GM12891 (cell line): ENCODE measurements at regions not wholly inside any gene's neighbourhood (a gene's known extent, or its start where the extent isn't known, plus 50 kb on each side); places are given as distances from the start of the nearest gene placed in this dataset.
"Not testable (repeated sequence)": the region's sequence is repeated elsewhere in the genome, so short reads cannot be mapped to it uniquely, and the experiment has no call there.

ENCODE experiments used
- DNase-seq: peaks from one replicate; pipeline ENCODE4 v3.0.0; 2011; ENCODE audit warnings: low spot score; ENCODE audit not compliant: insufficient read length
- FAIRE-seq: peaks from 2 replicates; lab custom pipeline; 2011; peaks lifted over from hg19 to GRCh38; lab: Jason Lieb, UNC
- PAX5 ChIP-seq: IDR thresholded peaks from 2 replicates; pipeline ENCODE4 v1.6.1; 2011; ENCODE audit warnings: low read length, moderate library complexity, mild to moderate bottlenecking; ENCODE audit not compliant: insufficient read depth, severe bottlenecking
- POLR2A ChIP-seq: IDR thresholded peaks from 2 replicates; pipeline ENCODE4 v1.6.1; 2011; ENCODE audit warnings: low read depth, low read length, control low read depth
- POLR2AphosphoS5 ChIP-seq: IDR thresholded peaks from 2 replicates; pipeline ENCODE4 v1.6.1; 2011; ENCODE audit warnings: low read depth, low read length, control low read depth
- POU2F2 ChIP-seq: IDR thresholded peaks from 2 replicates; pipeline ENCODE4 v1.6.1; 2011; ENCODE audit warnings: low read depth, mild to moderate bottlenecking, control low read depth, low read length, moderate library complexity
- SPI1 ChIP-seq: IDR thresholded peaks from 2 replicates; pipeline ENCODE4 v1.6.1; 2011; ENCODE audit warnings: low read depth, low read length, control low read depth
- TAF1 ChIP-seq: IDR thresholded peaks from 2 replicates; pipeline ENCODE4 v1.6.1; 2011; ENCODE audit warnings: low read depth, low read length, control low read depth

- TF ChIP-seq SPI1 (no peak), TAF1 (no peak)
- FAIRE-seq (no peak), DNase-seq (no peak)
These were observed 1253.5 kb downstream of the TYW1 start for GRCh38 chr7:68250143-68250542.

GRCh38 chr7:68254815-68255214 lies 1258.2 kb downstream of the TYW1 start:
- not testable (repeated sequence) for DNase-seq, FAIRE-seq

GRCh38 chr7:68256295-68256694 lies 1259.7 kb downstream of the TYW1 start:
- TF ChIP-seq POLR2AphosphoS5 (no peak), POU2F2 (no peak), PAX5 (no peak)
- FAIRE-seq (no peak), DNase-seq (no peak)

- no peak for FAIRE-seq
- TF ChIP-seq POLR2AphosphoS5: no peak
- no peak for TF ChIP-seq SPI1
- no peak for TF ChIP-seq TAF1
- no peak for TF ChIP-seq POU2F2
- TF ChIP-seq PAX5: no peak
- TF ChIP-seq POLR2A: no peak
- no peak for DNase-seq
These were observed 1262.0 kb downstream of the TYW1 start for GRCh38 chr7:68258609-68259008.

GRCh38 chr7:68265258-68265657 lies 1268.6 kb downstream of the TYW1 start:
- FAIRE-seq (no peak), DNase-seq (no peak)
- no peak for TF ChIP-seq SPI1
- TF ChIP-seq TAF1: no peak
- TF ChIP-seq POLR2AphosphoS5: no peak
- no peak for TF ChIP-seq POLR2A
- no peak for TF ChIP-seq POU2F2
- no peak for TF ChIP-seq PAX5

- TF ChIP-seq PAX5 (no peak), POU2F2 (no peak), TAF1 (no peak), POLR2A (no peak), POLR2AphosphoS5 (no peak), SPI1 (no peak)
- DNase-seq (no peak), FAIRE-seq (no peak)
These were observed 1269.5 kb downstream of the TYW1 start for GRCh38 chr7:68266004-68266579.

GRCh38 chr7:68267486-68267885 lies 1270.9 kb downstream of the TYW1 start:
- DNase-seq (no peak), FAIRE-seq (no peak)
- TF ChIP-seq TAF1 (no peak), POLR2AphosphoS5 (no peak), SPI1 (no peak), POU2F2 (no peak), POLR2A (no peak), PAX5 (no peak)

DNA sequence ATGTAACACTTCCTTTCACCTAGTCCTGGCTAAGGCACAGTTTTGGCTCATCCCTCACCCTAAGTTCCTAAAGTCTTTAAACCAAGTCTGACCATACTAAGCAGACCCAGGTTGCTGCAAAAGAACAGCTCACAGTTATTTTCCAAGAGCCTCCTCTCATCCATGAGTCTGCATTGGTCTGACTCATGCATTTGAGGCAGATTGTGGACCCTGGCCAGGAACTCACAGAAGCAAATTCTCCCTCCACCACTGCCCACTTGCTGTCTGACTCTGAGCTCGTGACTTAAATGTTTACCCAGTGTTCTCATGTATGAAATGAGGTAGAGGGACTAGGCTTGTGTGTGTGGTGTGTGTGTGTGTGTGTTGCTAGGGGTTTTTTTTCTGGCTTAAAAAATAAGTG lies 1272.8 kb downstream of the TYW1 start:
- TF ChIP-seq PAX5: no peak
- TF ChIP-seq POLR2A: no peak
- TF ChIP-seq POU2F2: no peak
- no peak for TF ChIP-seq TAF1
- TF ChIP-seq SPI1: no peak
- TF ChIP-seq POLR2AphosphoS5: no peak
- DNase-seq (no peak), FAIRE-seq (no peak)

DNA sequence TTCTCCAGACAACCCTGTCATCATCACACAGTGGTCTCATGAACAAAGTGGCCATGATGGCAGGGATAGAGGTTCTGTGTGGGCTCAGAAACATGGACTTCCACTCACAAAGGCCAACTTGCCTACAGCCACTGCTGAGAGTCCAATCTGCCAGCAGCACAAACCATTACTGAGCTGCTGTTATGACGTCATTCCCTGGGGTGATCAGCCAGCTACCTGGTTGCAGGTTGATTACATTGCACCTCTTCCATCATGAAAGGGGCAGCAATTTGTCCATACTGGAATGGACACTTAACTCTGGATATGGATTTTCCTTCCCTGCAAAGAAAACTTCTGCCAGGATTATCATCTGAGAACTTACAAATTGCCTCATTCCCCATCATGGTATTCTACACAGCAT lies 1275.9 kb downstream of the TYW1 start:
- no peak for FAIRE-seq
- no peak for DNase-seq
- TF ChIP-seq TAF1: no peak
- no peak for TF ChIP-seq POLR2A
- TF ChIP-seq POU2F2: no peak
- TF ChIP-seq PAX5: no peak
- no peak for TF ChIP-seq SPI1
- no peak for TF ChIP-seq POLR2AphosphoS5

DNA sequence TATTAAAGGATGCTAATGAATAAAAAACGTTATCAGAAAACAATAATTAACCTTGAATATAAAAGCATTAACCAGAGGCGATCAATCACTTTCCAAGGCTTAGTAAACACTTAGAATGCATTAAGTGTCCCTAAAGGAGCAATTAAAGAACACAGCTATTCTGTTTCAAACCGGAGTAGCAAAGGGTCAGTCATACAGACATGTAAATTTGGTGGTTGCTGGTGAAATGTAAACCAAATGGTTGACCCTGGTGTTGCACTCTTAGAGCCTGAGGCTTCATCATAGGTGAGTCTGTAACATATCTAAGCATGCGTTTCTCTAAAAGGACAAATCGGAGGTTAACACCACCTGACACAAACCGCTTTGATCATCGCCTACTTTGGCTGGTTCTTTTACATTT lies 1280.1 kb downstream of the TYW1 start:
- DNase-seq (no peak), FAIRE-seq (no peak)
- TF ChIP-seq POLR2A (no peak), POU2F2 (no peak), TAF1 (no peak), SPI1 (no peak), POLR2AphosphoS5 (no peak), PAX5 (no peak)

GRCh38 chr7:68279827-68280400 lies 1283.3 kb downstream of the TYW1 start:
- DNase-seq (no peak), FAIRE-seq (no peak)
- TF ChIP-seq POLR2AphosphoS5 (no peak), TAF1 (no peak), POLR2A (no peak), PAX5 (no peak), SPI1 (no peak), POU2F2 (no peak)

DNA sequence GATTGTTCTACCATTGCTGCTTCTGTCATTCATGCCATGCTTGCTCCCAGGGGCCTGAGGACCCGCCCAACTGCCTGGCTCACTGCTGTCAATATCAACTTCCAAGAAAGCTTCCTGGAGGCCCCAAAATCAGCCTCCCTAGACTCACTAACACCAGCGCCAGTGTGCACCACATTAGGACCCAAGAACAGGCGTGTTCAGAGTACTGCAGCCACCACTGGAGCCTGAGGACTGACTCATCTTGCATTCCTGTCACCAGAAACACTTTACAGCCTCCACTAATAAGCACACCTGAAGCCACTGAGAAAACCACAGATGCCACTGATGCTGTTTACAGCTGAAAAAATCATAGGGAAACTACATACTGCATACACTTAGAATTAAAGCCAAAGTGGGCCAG lies 1284.3 kb downstream of the TYW1 start:
- DNase-seq (no peak), FAIRE-seq (no peak)
- TF ChIP-seq SPI1: no peak
- TF ChIP-seq POLR2AphosphoS5: no peak
- no peak for TF ChIP-seq POLR2A
- TF ChIP-seq POU2F2: no peak
- TF ChIP-seq TAF1: no peak
- no peak for TF ChIP-seq PAX5
